ENCODE measurements at regions not wholly inside any gene's neighbourhood (a gene's known extent, or its start where the extent isn't known, plus 50 kb on each side); places are given as distances from the start of the nearest gene placed in this dataset.

GRCh38 chr6:74402781-74403180 is 706.8 kb downstream of the CD109 start:
- TF ChIP-seq POLR2AphosphoS5 (IDR thresholded peaks at IDR 0.05; ENCODE audit: low read depth, low read length) (no peak), REST (IDR thresholded peaks at IDR 0.05; ENCODE audit: insufficient read depth in 1 of 2, low read depth in 2 of 2, low read length in 2 of 2) (no peak), TAF1 (IDR thresholded peaks at IDR 0.05; ENCODE audit: borderline replicate concordance, insufficient read depth, low read length) (no peak), FOXP2 (optimal IDR thresholded peaks at IDR 0.05; ENCODE audit: borderline replicate concordance, extremely low read depth, extremely low read length, insufficient read depth) (no peak)

Measured in PFSK-1 (cell line).